ENCODE measurements at regions not wholly inside any gene's neighbourhood (a gene's known extent, or its start where the extent isn't known, plus 50 kb on each side); places are given as distances from the start of the nearest gene placed in this dataset.

GRCh38 chr7:106797937-106798336, 67.1 kb upstream of the PIK3CG start:
- H3K9ac ChIP-seq, result no peak overlapping the region
- no peaks in the 10 kb centered on the region for H4K20me1 ChIP-seq (ENCODE audit: low read depth)
- peaks cover 7% of the 10 kb centered on the region for H3K36me3 ChIP-seq
- H3K4me2 ChIP-seq, result no peak overlapping the region
- no peaks in the 10 kb centered on the region for H3K4me1 ChIP-seq
- peaks cover 13% of the 10 kb centered on the region for H3K9me3 Mint-ChIP-seq
- no peak overlapping the region for H3K4me3 ChIP-seq
- H3K79me2 ChIP-seq (ENCODE audit: low read depth), result no peaks in the 10 kb centered on the region
- H3K4me1 Mint-ChIP-seq, result no peaks in the 10 kb centered on the region
- H3K36me3 Mint-ChIP-seq, result no peaks in the 10 kb centered on the region
- peaks cover 5% of the 10 kb centered on the region for H3K27me3 Mint-ChIP-seq (ENCODE audit: insufficient read depth, low read depth)
- H3K27ac ChIP-seq, result no peak overlapping the region
- no peak overlapping the region for H2AFZ ChIP-seq (replicated peaks)
- no peaks in the 10 kb centered on the region for H3K27me3 ChIP-seq
- DNase-seq (ENCODE audit: low spot score), result no peak
- no peaks in the 10 kb centered on the region for H3F3A ChIP-seq (ENCODE audit: low read depth)
- H3K9me3 ChIP-seq (ENCODE audit: low read depth), result peaks cover 13% of the 10 kb centered on the region
- TF ChIP-seq CTCF (IDR thresholded peaks at IDR 0.05), result no peak
- TF ChIP-seq EZH2 (IDR thresholded peaks at IDR 0.05), result no peak
- TF ChIP-seq EZH2phosphoT487 (IDR thresholded peaks at IDR 0.05), result no peak
- no peak overlapping the region for H3K4me3 Mint-ChIP-seq
- H3K27ac Mint-ChIP-seq, result no peak overlapping the region

GRCh38 chr7:106802589-106802988, 62.5 kb upstream of the PIK3CG start:
- H3K36me3 Mint-ChIP-seq, result no peaks in the 10 kb centered on the region
- peaks cover 6% of the 10 kb centered on the region for H3K27me3 Mint-ChIP-seq (ENCODE audit: insufficient read depth, low read depth)
- peaks cover 7% of the 10 kb centered on the region for H3K36me3 ChIP-seq
- no peak overlapping the region for H3K9ac ChIP-seq
- H4K20me1 ChIP-seq (ENCODE audit: low read depth), result no peaks in the 10 kb centered on the region
- H2AFZ ChIP-seq (replicated peaks), result no peak overlapping the region
- no peak overlapping the region for H3K27ac Mint-ChIP-seq
- H3K27me3 ChIP-seq, result no peaks in the 10 kb centered on the region
- H3K9me3 Mint-ChIP-seq, result peaks cover 7% of the 10 kb centered on the region
- no peaks in the 10 kb centered on the region for H3K79me2 ChIP-seq (ENCODE audit: low read depth)
- DNase-seq (ENCODE audit: low spot score), result no peak
- no peak overlapping the region for H3K4me3 Mint-ChIP-seq
- no peaks in the 10 kb centered on the region for H3K4me1 Mint-ChIP-seq
- no peaks in the 10 kb centered on the region for H3F3A ChIP-seq (ENCODE audit: low read depth)
- H3K27ac ChIP-seq, result no peak overlapping the region
- H3K9me3 ChIP-seq (ENCODE audit: low read depth), result peaks cover 11% of the 10 kb centered on the region
- no peak overlapping the region for H3K4me2 ChIP-seq
- no peak overlapping the region for H3K4me3 ChIP-seq
- TF ChIP-seq EZH2 (IDR thresholded peaks at IDR 0.05), result no peak
- TF ChIP-seq CTCF (IDR thresholded peaks at IDR 0.05), result no peak
- TF ChIP-seq EZH2phosphoT487 (IDR thresholded peaks at IDR 0.05), result no peak
- H3K4me1 ChIP-seq, result no peaks in the 10 kb centered on the region

GRCh38 chr7:106806556-106806955, 58.5 kb upstream of the PIK3CG start:
- Mint-ChIP-seq H3K27me3 (ENCODE audit: insufficient read depth, low read depth) (peaks cover 5% of the 10 kb centered on the region), H3K36me3 (no peaks in the 10 kb centered on the region), H3K27ac (no peak overlapping the region), H3K9me3 (no peaks in the 10 kb centered on the region), H3K4me3 (no peak overlapping the region), H3K4me1 (no peaks in the 10 kb centered on the region)
- Histone ChIP-seq H3K9me3 (ENCODE audit: low read depth) (no peaks in the 10 kb centered on the region), H3F3A (ENCODE audit: low read depth) (no peaks in the 10 kb centered on the region), H4K20me1 (ENCODE audit: low read depth) (no peaks in the 10 kb centered on the region), H3K4me3 (no peak overlapping the region), H3K36me3 (no peaks in the 10 kb centered on the region), H2AFZ (replicated peaks) (no peak overlapping the region), H3K79me2 (ENCODE audit: low read depth) (no peaks in the 10 kb centered on the region), H3K27me3 (no peaks in the 10 kb centered on the region), H3K4me1 (no peaks in the 10 kb centered on the region), H3K27ac (no peak overlapping the region), H3K9ac (no peak overlapping the region), H3K4me2 (no peak overlapping the region)
- DNase-seq (ENCODE audit: low spot score), result no peak
- TF ChIP-seq EZH2 (IDR thresholded peaks at IDR 0.05) (no peak), CTCF (IDR thresholded peaks at IDR 0.05) (no peak), EZH2phosphoT487 (IDR thresholded peaks at IDR 0.05) (no peak)
